IMR-90 (cell line): ENCODE measurements at regions not wholly inside any gene's neighbourhood (a gene's known extent, or its start where the extent isn't known, plus 50 kb on each side); places are given as distances from the start of the nearest gene placed in this dataset.

Experiments
- ATAC-seq: fragments of 200-7000 bp; cut with Tn5 transposase; 2 replicates; pipeline ENCODE4 v1.9.1; 2020; ENCODE audit warnings: low read depth, mild to moderate bottlenecking, moderate library complexity
- BruUV-seq: library from RNA; stranded (reverse); fragments of 400-500 nt; replicated peaks from 2 replicates; lab custom pipeline; 2021; lab: Mats Ljungman, UMichigan
- CTCF ChIA-PET: fragments of 300-600 bp; formaldehyde crosslinking; extraction: SDS; loops from one replicate; lab custom pipeline; 2021; ENCODE audit warnings: antibody characterized with exemption; lab: Yijun Ruan, JAX
- POLR2A ChIA-PET: fragments of 300-600 bp; sonication (Branson Sonifier 250); formaldehyde crosslinking; loops from one replicate; lab custom pipeline; 2022; ENCODE audit warnings: antibody characterized with exemption; ENCODE audit not compliant: unreplicated experiment; lab: Charles Lee
- DNase-seq: peaks from one replicate; pipeline ENCODE4 v3.0.0; 2013
- H2AFZ ChIP-seq: replicated peaks from 2 replicates; pipeline ENCODE3; 2013; ENCODE audit warnings: low read length, mild to moderate bottlenecking; ENCODE audit not compliant: poor library complexity
- H2AK5ac ChIP-seq: 2 replicates; pipeline ENCODE4 v1.6.1; 2013; ENCODE audit warnings: low read depth, low read length, inconsistent platforms
- H2AK9ac ChIP-seq: replicated peaks from 2 replicates; pipeline ENCODE3; 2013; ENCODE audit warnings: mild to moderate bottlenecking, low read depth, low read length, moderate library complexity; ENCODE audit not compliant: poor library complexity
- H2BK120ac ChIP-seq: 2 replicates; pipeline ENCODE4 v1.6.1; 2013; ENCODE audit warnings: low read depth, low read length, inconsistent platforms
- H2BK15ac ChIP-seq: 3 replicates; pipeline ENCODE4 v1.6.1; 2013; ENCODE audit warnings: low read depth, low read length, inconsistent platforms
- H2BK20ac ChIP-seq: 2 replicates; pipeline ENCODE4 v1.6.1; 2013; ENCODE audit warnings: low read depth, mild to moderate bottlenecking, inconsistent platforms, low read length, moderate library complexity
- H2BK5ac ChIP-seq: 2 replicates; pipeline ENCODE4 v1.6.1; 2013; ENCODE audit warnings: mild to moderate bottlenecking, low read depth, low read length, inconsistent platforms; ENCODE audit not compliant: poor library complexity, severe bottlenecking
- H3K14ac ChIP-seq: replicated peaks from 2 replicates; pipeline ENCODE4 v1.6.1; 2013; ENCODE audit warnings: low read depth, low read length, inconsistent platforms
- H3K18ac ChIP-seq: 2 replicates; pipeline ENCODE4 v1.6.1; 2013; ENCODE audit warnings: low read depth, low read length, control low read depth
- H3K23ac ChIP-seq: 2 replicates; pipeline ENCODE4 v1.6.1; 2013; ENCODE audit warnings: low read depth, low read length, inconsistent platforms
- H3K27ac ChIP-seq: 2 replicates; pipeline ENCODE4 v1.5.1; 2013; ENCODE audit warnings: mild to moderate bottlenecking, control low read depth, low read length; ENCODE audit not compliant: insufficient read depth
- H3K27me3 ChIP-seq: 2 replicates; pipeline ENCODE4 v1.6.1; 2013; ENCODE audit warnings: low read length; ENCODE audit not compliant: control insufficient read depth, insufficient read depth
- H3K36me3 ChIP-seq: 2 replicates; pipeline ENCODE4 v1.6.1; 2013; ENCODE audit warnings: low read length, mixed read lengths; ENCODE audit not compliant: control insufficient read depth, insufficient read depth
- H3K4ac ChIP-seq: 2 replicates; pipeline ENCODE4 v1.6.1; 2013; ENCODE audit warnings: low read depth, low read length, inconsistent platforms
- H3K4me1 ChIP-seq: 2 replicates; pipeline ENCODE4 v1.6.1; 2013; ENCODE audit warnings: low read length, mixed read lengths; ENCODE audit not compliant: control insufficient read depth, insufficient read depth
- H3K4me2 ChIP-seq: 2 replicates; pipeline ENCODE4 v1.6.1; 2013; ENCODE audit warnings: low read depth, mild to moderate bottlenecking, control low read depth, low read length, moderate library complexity
- H3K4me3 ChIP-seq: 2 replicates; pipeline ENCODE4 v1.5.1; 2013; ENCODE audit warnings: low read depth, mild to moderate bottlenecking, control low read depth, low read length, moderate library complexity; ENCODE audit not compliant: insufficient read depth
- H3K56ac ChIP-seq: 2 replicates; pipeline ENCODE4 v1.6.1; 2013; ENCODE audit warnings: low read length, inconsistent platforms; ENCODE audit not compliant: insufficient read depth; ENCODE audit errors: extremely low read depth
- H3K79me1 ChIP-seq, 2 experiments: 2 replicates each; pipeline ENCODE4 v1.6.1; 2013; ENCODE audit warnings: low read length in 2 of 2, inconsistent platforms in 1 of 2, low read depth in 1 of 2
- H3K9ac ChIP-seq: 2 replicates; pipeline ENCODE4 v1.6.1; 2013; ENCODE audit warnings: low read depth, low read length, control low read depth
- H3K9me1 ChIP-seq: 2 replicates; pipeline ENCODE4 v1.6.1; 2013; ENCODE audit warnings: low read length, inconsistent platforms; ENCODE audit not compliant: insufficient read depth
- H3K9me3 ChIP-seq: 2 replicates; pipeline ENCODE4 v1.6.1; 2013; ENCODE audit warnings: low read length; ENCODE audit not compliant: control insufficient read depth, insufficient read depth
- H4K20me1 ChIP-seq: 2 replicates; pipeline ENCODE4 v1.6.1; 2013; ENCODE audit warnings: low read length, inconsistent platforms; ENCODE audit not compliant: insufficient read depth
- H4K5ac ChIP-seq: 2 replicates; pipeline ENCODE4 v1.6.1; 2013; ENCODE audit warnings: mild to moderate bottlenecking, low read depth, low read length, control low read depth
- H4K8ac ChIP-seq, 2 experiments: 2 replicates each; pipeline ENCODE4 v1.6.1; 2013; ENCODE audit warnings: low read depth in 2 of 2, low read length in 2 of 2, control low read depth in 1 of 2, inconsistent platforms in 1 of 2
- H4K91ac ChIP-seq: 2 replicates; pipeline ENCODE4 v1.6.1; 2013; ENCODE audit warnings: low read depth, low read length, inconsistent platforms; ENCODE audit not compliant: insufficient read depth
- FOS ChIP-seq: fragments of 150-350 bp; IDR thresholded peaks from 2 replicates; pipeline ENCODE4 v1.6.1; 2016; ENCODE audit warnings: low read depth, low read length
- RFX5 ChIP-seq: IDR thresholded peaks from 2 replicates; pipeline ENCODE4 v1.8.0; 2012; ENCODE audit warnings: low read depth, mild to moderate bottlenecking, low read length, moderate library complexity
- dilution Hi-C: fragments of 300-500 bp; cut with HindIII; formaldehyde crosslinking; loops from one replicate; pipeline ENCODE4 v1.14.3; 2018; ENCODE audit warnings: low sequenced_read_pairs; ENCODE audit not compliant: unreplicated experiment
- in situ Hi-C: fragments of 300-500 bp; cut with MboI; formaldehyde crosslinking; loops from 3 replicates; pipeline ENCODE4 v1.14.3; 2019; ENCODE audit warnings: low sequenced_read_pairs, inconsistent platforms, mixed read lengths
- intact Hi-C: fragments of 100-400 bp; cut with micrococcal nuclease; formaldehyde crosslinking; loops from 2 replicates; pipeline ENCODE4 v1.10.0; 2022

GRCh38 chr2:175755169-175755568 lies 246.9 kb downstream of the LNPK start:
- TF ChIP-seq RFX5 (no peak), FOS (no peak)
- Histone ChIP-seq H3K23ac (no peak overlapping the region), H2AFZ (no peak overlapping the region), H3K9ac (no peak overlapping the region), H3K79me1 (no peaks in the 10 kb centered on the region), H3K27me3 (no peaks in the 10 kb centered on the region), H3K4me2 (no peak overlapping the region), H3K4me3 (no peak overlapping the region), H3K9me1 (no peaks in the 10 kb centered on the region), H3K56ac (no peak overlapping the region), H3K4me1 (no peaks in the 10 kb centered on the region), H3K36me3 (no peaks in the 10 kb centered on the region), H3K4ac (no peak overlapping the region), H3K27ac (no peak overlapping the region), H4K91ac (no peak overlapping the region), H2BK20ac (no peak overlapping the region), H2BK15ac (no peak overlapping the region), H2AK5ac (no peak overlapping the region), H2BK120ac (no peak overlapping the region), H3K18ac (no peak overlapping the region), H4K5ac (no peak overlapping the region), H4K20me1 (no peaks in the 10 kb centered on the region), H2BK5ac (no peak overlapping the region), H3K9me3 (no peaks in the 10 kb centered on the region), H3K14ac (no peak overlapping the region), H4K8ac (no peak overlapping the region), H2AK9ac (no peak overlapping the region)
- intact Hi-C loops, result no loop called here
- ChIA-PET CTCF (no interaction called here), POLR2A (no interaction called here)
- ATAC-seq (no peak), DNase-seq (no peak)
- no TSS peak for BruUV-seq
- in situ Hi-C loops, result no loop called here
- dilution Hi-C loops, result no loop called here
